ENCODE measurements at regions not wholly inside any gene's neighbourhood (a gene's known extent, or its start where the extent isn't known, plus 50 kb on each side); places are given as distances from the start of the nearest gene placed in this dataset.

DNA sequence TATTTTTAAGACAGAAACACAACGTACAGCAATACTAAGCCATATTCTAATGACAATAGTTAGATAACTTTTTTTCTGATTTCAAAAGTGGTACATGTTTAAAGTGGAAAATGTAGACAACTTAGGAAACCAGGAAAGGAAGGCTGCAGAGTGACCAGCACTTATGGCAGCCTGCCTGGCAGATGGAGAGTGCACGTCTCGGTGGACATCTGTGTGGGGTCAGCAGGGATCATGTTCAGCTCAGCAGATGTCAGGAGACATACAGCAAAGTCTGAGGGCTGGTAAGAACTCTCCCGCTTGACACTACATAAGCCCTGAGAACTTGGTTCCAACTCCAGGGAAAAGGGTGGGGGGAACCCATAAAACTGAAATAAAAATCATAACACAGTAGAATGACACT, 128.6 kb upstream of the ADPGK start:
- no peak overlapping the region for H3K27ac ChIP-seq (ENCODE audit: low read depth, low read length)
- no peak overlapping the region for H3K9ac ChIP-seq (ENCODE audit: low read length in 5 of 5)
- H3K4me1 ChIP-seq (ENCODE audit: control insufficient read depth in 5 of 5, insufficient read depth in 5 of 5, low read length in 5 of 5), result no peaks in the 10 kb centered on the region
- no peak overlapping the region for H3K4me3 ChIP-seq (ENCODE audit: low read depth in 1 of 5, low read length in 5 of 5)
- H3K36me3 ChIP-seq (ENCODE audit: control insufficient read depth in 5 of 5, insufficient read depth in 5 of 5, low read length in 5 of 5), result no peaks in the 10 kb centered on the region
- H3K27me3 ChIP-seq (ENCODE audit: control insufficient read depth in 5 of 5, insufficient read depth in 4 of 5, low read length in 5 of 5), result peaks cover 0 to 4% (median 2%) of the 10 kb centered on the region in 5 donors
- no peaks in the 10 kb centered on the region for H3K9me3 ChIP-seq (ENCODE audit: control insufficient read depth in 5 of 5, low read length in 5 of 5)

DNA sequence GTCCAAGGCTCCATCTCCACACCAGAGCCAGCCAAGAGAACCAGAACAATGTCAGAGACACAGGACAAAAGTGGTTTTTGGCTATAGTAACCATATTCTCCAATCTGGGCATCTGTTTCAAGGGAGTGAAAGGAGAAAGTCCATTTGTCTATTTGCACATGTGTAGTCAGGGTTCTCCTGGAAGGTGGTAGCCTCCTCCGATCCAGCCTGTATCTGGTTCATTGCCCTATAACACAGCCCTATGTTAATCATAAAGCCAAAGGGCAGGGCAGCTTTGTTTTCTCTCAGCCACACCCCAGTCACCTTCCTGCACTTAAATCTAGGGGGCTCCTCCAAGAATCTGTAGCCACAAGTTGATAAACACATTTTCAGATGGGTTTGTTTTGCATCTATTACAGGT, 128.1 kb upstream of the ADPGK start:
- Histone ChIP-seq H3K36me3 (ENCODE audit: control insufficient read depth in 5 of 5, insufficient read depth in 5 of 5, low read length in 5 of 5) (no peaks in the 10 kb centered on the region), H3K9me3 (ENCODE audit: control insufficient read depth in 5 of 5, low read length in 5 of 5) (no peaks in the 10 kb centered on the region), H3K9ac (ENCODE audit: low read length in 5 of 5) (no peak overlapping the region), H3K4me3 (ENCODE audit: low read depth in 1 of 5, low read length in 5 of 5) (no peak overlapping the region), H3K27ac (ENCODE audit: low read depth, low read length) (no peak overlapping the region), H3K4me1 (ENCODE audit: control insufficient read depth in 5 of 5, insufficient read depth in 5 of 5, low read length in 5 of 5) (no peaks in the 10 kb centered on the region), H3K27me3 (ENCODE audit: control insufficient read depth in 5 of 5, insufficient read depth in 4 of 5, low read length in 5 of 5) (peaks cover 0 to 4% (median 2%) of the 10 kb centered on the region in 5 donors)

DNA sequence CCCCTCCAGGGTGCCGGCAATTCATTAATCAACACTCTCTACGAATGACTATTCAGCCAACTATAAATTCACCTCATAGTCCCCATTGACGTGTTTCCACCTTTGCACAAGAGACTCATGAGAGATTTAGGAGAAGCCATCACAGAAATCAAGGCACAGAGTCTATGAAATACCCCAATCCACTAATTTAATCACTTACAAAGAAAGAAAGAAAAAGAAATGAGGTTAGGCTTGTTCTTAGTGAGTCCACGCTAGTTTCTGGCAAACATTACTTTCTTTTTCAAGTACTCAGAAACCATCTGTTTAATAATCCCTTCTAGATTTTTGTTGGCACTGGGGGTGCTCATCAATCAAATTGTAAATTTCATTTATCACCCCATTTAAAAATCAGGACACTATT, 125.2 kb upstream of the ADPGK start:
- no peaks in the 10 kb centered on the region for H3K4me1 ChIP-seq (ENCODE audit: control insufficient read depth in 5 of 5, insufficient read depth in 5 of 5, low read length in 5 of 5)
- H3K9ac ChIP-seq (ENCODE audit: low read length in 5 of 5), result no peak overlapping the region
- H3K9me3 ChIP-seq (ENCODE audit: control insufficient read depth in 5 of 5, low read length in 5 of 5), result no peaks in the 10 kb centered on the region
- no peak overlapping the region for H3K4me3 ChIP-seq (ENCODE audit: low read depth in 1 of 5, low read length in 5 of 5)
- no peaks in the 10 kb centered on the region for H3K36me3 ChIP-seq (ENCODE audit: control insufficient read depth in 5 of 5, insufficient read depth in 5 of 5, low read length in 5 of 5)
- H3K27ac ChIP-seq (ENCODE audit: low read depth, low read length), result no peak overlapping the region
- H3K27me3 ChIP-seq (ENCODE audit: control insufficient read depth in 5 of 5, insufficient read depth in 4 of 5, low read length in 5 of 5), result peaks cover 0 to 3% (median 0%) of the 10 kb centered on the region in 5 donors

DNA sequence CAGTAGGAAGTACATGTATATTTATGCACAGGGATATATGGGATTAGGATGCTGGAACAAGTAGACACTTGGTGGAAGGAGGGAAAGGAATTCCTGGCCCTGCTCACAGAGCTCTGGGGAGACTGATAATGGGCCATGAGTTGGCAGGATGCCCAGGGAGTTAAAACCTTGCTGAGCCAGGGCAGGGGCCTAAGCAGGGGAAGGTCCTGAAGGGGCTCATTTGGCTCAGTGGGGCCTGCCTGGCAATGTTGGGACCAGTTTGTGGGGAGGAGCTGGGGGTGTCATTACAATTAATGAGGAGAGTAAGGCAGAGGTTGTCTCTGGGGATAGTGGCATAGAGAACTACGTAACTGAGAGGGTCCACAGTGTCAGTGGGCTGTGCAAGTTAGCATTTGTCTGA, 124.2 kb upstream of the ADPGK start:
- Histone ChIP-seq H3K36me3 (ENCODE audit: control insufficient read depth in 5 of 5, insufficient read depth in 5 of 5, low read length in 5 of 5) (no peaks in the 10 kb centered on the region), H3K4me3 (ENCODE audit: low read depth in 1 of 5, low read length in 5 of 5) (no peak overlapping the region), H3K27ac (ENCODE audit: low read depth, low read length) (no peak overlapping the region), H3K27me3 (ENCODE audit: control insufficient read depth in 5 of 5, insufficient read depth in 4 of 5, low read length in 5 of 5) (peaks cover 0 to 3% (median 0%) of the 10 kb centered on the region in 5 donors), H3K4me1 (ENCODE audit: control insufficient read depth in 5 of 5, insufficient read depth in 5 of 5, low read length in 5 of 5) (peaks cover 0 to 8% (median 4%) of the 10 kb centered on the region in 5 donors), H3K9ac (ENCODE audit: low read length in 5 of 5) (no peak overlapping the region), H3K9me3 (ENCODE audit: control insufficient read depth in 5 of 5, low read length in 5 of 5) (no peaks in the 10 kb centered on the region)

DNA sequence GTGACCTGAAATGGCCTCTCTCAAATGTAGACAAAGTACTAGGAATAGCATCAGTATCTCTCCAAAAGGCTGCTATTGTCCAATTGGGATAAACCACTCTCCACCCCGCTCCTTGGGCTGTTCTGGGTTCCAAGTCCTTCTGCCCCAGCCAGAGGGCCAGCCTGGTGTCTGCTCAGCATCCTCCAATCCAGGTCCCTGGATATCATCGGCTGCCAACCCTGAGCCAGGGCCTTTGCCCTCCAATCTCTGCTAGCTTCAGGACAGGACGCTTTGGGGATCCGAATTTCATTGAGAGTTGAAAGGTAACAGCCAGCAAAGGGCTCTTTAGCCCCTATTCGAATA, 119.3 kb upstream of the ADPGK start:
- Histone ChIP-seq H3K36me3 (ENCODE audit: control insufficient read depth in 5 of 5, insufficient read depth in 5 of 5, low read length in 5 of 5) (no peaks in the 10 kb centered on the region), H3K4me3 (ENCODE audit: low read depth in 1 of 5, low read length in 5 of 5) (peak overlapping the region in 1 of 5 donors; percentile 0), H3K27me3 (ENCODE audit: control insufficient read depth in 5 of 5, insufficient read depth in 4 of 5, low read length in 5 of 5) (peaks cover 0 to 3% (median 0%) of the 10 kb centered on the region in 5 donors), H3K27ac (ENCODE audit: low read depth, low read length) (no peak overlapping the region), H3K4me1 (ENCODE audit: control insufficient read depth in 5 of 5, insufficient read depth in 5 of 5, low read length in 5 of 5) (peaks cover 5 to 24% (median 20%) of the 10 kb centered on the region in 5 donors), H3K9ac (ENCODE audit: low read length in 5 of 5) (no peak overlapping the region), H3K9me3 (ENCODE audit: control insufficient read depth in 5 of 5, low read length in 5 of 5) (no peaks in the 10 kb centered on the region)

DNA sequence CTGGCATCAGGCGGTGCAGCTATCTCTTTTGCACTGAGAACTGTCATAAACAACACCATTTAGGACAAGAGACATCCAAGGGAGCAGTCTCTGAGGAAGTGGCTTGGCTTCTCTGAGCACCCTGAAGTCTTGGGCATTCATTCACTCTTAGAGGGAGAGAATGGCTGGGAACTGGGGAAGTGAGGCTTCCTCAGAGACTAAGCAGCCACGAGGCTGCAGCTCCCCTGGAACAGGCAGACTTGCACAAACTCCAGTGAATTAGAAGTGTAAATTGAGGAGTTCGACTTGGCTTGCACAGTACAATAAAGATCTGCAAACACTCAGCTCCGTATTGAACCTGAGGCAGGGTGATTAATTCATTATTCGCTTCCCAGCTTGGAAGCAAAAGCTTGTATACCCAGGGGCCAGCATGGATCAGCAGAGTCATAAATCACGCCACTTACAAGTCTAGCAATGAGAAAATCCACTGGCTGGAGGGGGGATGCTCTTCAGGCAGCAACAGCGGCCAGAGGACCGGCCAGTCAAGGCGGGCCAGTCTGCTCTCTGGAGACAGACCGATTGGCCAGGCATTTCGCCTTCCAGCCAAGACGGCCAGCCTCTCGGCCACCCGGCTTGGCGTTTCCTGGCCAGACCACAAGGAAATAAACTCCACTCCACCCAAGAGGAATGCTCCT, 118.8 kb upstream of the ADPGK start:
- Histone ChIP-seq H3K9ac (ENCODE audit: low read length in 5 of 5) (no peak overlapping the region), H3K27ac (ENCODE audit: low read depth, low read length) (no peak overlapping the region), H3K4me3 (ENCODE audit: low read depth in 1 of 5, low read length in 5 of 5) (peak overlapping the region in 1 of 5 donors; percentile 0), H3K4me1 (ENCODE audit: control insufficient read depth in 5 of 5, insufficient read depth in 5 of 5, low read length in 5 of 5) (peaks cover 5 to 24% (median 20%) of the 10 kb centered on the region in 5 donors), H3K27me3 (ENCODE audit: control insufficient read depth in 5 of 5, insufficient read depth in 4 of 5, low read length in 5 of 5) (peaks cover 0 to 3% (median 0%) of the 10 kb centered on the region in 5 donors), H3K9me3 (ENCODE audit: control insufficient read depth in 5 of 5, low read length in 5 of 5) (no peaks in the 10 kb centered on the region), H3K36me3 (ENCODE audit: control insufficient read depth in 5 of 5, insufficient read depth in 5 of 5, low read length in 5 of 5) (no peaks in the 10 kb centered on the region)

DNA sequence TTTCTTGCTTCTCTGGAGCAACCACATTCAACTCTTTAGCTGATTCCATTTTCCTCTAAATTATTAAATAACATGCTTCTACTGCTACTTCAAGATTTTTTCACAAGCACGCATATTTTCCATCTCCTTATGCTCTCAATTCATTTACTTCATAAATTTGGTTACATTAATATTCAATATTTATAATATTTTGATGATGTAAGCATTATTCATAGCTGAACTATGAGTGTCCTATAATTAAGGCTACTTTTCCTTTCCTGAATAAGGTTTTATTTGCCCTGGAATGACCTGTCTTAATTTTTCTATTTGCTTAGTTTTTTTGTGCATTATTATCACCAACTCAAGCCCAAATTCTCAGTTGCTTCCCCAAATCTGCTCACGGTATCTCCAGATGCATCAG, 109.4 kb upstream of the ADPGK start:
- no peaks in the 10 kb centered on the region for H3K36me3 ChIP-seq (ENCODE audit: control insufficient read depth in 5 of 5, insufficient read depth in 5 of 5, low read length in 5 of 5)
- H3K27me3 ChIP-seq (ENCODE audit: control insufficient read depth in 5 of 5, insufficient read depth in 4 of 5, low read length in 5 of 5), result peaks cover 0 to 12% (median 3%) of the 10 kb centered on the region in 5 donors
- no peak overlapping the region for H3K9ac ChIP-seq (ENCODE audit: low read length in 5 of 5)
- H3K4me1 ChIP-seq (ENCODE audit: control insufficient read depth in 5 of 5, insufficient read depth in 5 of 5, low read length in 5 of 5), result peaks cover 0 to 2% (median 0%) of the 10 kb centered on the region in 5 donors
- no peak overlapping the region for H3K27ac ChIP-seq (ENCODE audit: low read depth, low read length)
- H3K4me3 ChIP-seq (ENCODE audit: low read depth in 1 of 5, low read length in 5 of 5), result no peak overlapping the region
- H3K9me3 ChIP-seq (ENCODE audit: control insufficient read depth in 5 of 5, low read length in 5 of 5), result peaks cover 0 to 4% (median 0%) of the 10 kb centered on the region in 5 donors

DNA sequence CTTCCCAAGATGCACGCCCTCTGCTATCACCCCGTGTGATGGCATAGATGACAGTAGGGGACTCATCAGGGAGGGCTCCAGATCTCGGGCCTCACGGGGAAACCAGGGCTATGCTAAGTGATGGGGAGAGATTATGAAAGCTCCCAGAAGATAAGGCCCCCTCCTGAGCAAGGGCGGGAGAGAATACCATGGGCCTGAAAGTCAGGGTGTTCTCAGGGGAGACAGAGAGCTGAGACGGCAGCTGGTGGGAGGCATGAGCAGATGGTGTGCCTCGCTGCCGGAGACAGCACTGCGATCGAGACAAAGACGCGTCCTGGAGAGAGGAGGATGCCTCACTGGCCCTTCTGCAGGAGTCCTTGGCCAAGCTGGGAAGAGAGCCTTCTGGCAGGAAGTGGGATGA, 106.5 kb upstream of the ADPGK start:
- H3K9ac ChIP-seq (ENCODE audit: low read length in 5 of 5), result no peak overlapping the region
- peaks cover 0 to 4% (median 0%) of the 10 kb centered on the region in 5 donors for H3K9me3 ChIP-seq (ENCODE audit: control insufficient read depth in 5 of 5, low read length in 5 of 5)
- no peaks in the 10 kb centered on the region for H3K36me3 ChIP-seq (ENCODE audit: control insufficient read depth in 5 of 5, insufficient read depth in 5 of 5, low read length in 5 of 5)
- H3K4me1 ChIP-seq (ENCODE audit: control insufficient read depth in 5 of 5, insufficient read depth in 5 of 5, low read length in 5 of 5), result peaks cover 0 to 2% (median 0%) of the 10 kb centered on the region in 5 donors
- peak overlapping the region in 1 of 5 donors; percentile 22 for H3K4me3 ChIP-seq (ENCODE audit: low read depth in 1 of 5, low read length in 5 of 5)
- H3K27ac ChIP-seq (ENCODE audit: low read depth, low read length), result no peak overlapping the region
- H3K27me3 ChIP-seq (ENCODE audit: control insufficient read depth in 5 of 5, insufficient read depth in 4 of 5, low read length in 5 of 5), result peaks cover 0 to 12% (median 3%) of the 10 kb centered on the region in 5 donors

DNA sequence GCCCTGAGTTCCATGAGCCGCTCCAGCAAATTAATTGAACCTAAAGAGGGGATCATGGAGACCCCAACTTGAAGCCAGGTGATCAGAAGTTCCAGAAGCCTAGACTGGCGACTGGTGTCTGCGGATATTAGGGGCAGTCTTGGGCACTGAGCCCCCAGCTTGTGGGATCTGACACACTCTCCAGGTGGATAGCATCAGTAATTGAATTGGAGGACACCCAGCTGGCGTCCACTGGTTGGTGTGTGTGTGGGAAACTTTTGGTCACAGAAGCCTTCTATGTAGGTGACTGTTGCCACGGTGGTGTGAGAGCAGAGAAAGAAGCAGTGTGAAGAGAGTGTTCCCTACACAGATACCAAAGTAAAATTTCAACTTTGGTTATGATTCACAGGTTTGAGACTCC, 106.0 kb upstream of the ADPGK start:
- H3K9ac ChIP-seq (ENCODE audit: low read length in 5 of 5), result no peak overlapping the region
- peaks cover 0 to 8% (median 0%) of the 10 kb centered on the region in 5 donors for H3K9me3 ChIP-seq (ENCODE audit: control insufficient read depth in 5 of 5, low read length in 5 of 5)
- H3K27me3 ChIP-seq (ENCODE audit: control insufficient read depth in 5 of 5, insufficient read depth in 4 of 5, low read length in 5 of 5), result peaks cover 0 to 12% (median 3%) of the 10 kb centered on the region in 5 donors
- H3K36me3 ChIP-seq (ENCODE audit: control insufficient read depth in 5 of 5, insufficient read depth in 5 of 5, low read length in 5 of 5), result no peaks in the 10 kb centered on the region
- H3K4me1 ChIP-seq (ENCODE audit: control insufficient read depth in 5 of 5, insufficient read depth in 5 of 5, low read length in 5 of 5), result peaks cover 0 to 2% (median 0%) of the 10 kb centered on the region in 5 donors
- H3K27ac ChIP-seq (ENCODE audit: low read depth, low read length), result no peak overlapping the region
- no peak overlapping the region for H3K4me3 ChIP-seq (ENCODE audit: low read depth in 1 of 5, low read length in 5 of 5)

DNA sequence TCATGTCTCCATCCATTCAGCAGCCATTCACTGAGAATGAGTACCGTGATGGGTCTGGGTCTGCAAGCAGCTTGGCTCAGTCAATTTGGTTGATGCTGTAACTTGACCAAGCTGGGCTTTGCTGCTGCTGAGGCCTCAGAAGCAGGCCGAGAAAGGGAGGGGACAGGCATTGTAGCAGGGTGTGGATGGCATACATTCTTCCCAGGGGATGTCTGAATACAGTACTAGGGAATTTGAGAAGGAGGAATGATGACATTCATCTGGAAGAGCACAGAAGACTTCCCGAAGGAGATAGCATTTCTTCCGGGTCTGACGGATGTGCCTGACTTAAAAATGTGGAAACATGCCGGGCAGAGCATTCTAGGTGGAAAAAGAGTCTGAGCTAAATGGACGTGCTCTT, 105.3 kb upstream of the ADPGK start:
- H3K9me3 ChIP-seq (ENCODE audit: control insufficient read depth in 5 of 5, low read length in 5 of 5), result peaks cover 0 to 4% (median 0%) of the 10 kb centered on the region in 5 donors
- no peaks in the 10 kb centered on the region for H3K36me3 ChIP-seq (ENCODE audit: control insufficient read depth in 5 of 5, insufficient read depth in 5 of 5, low read length in 5 of 5)
- H3K9ac ChIP-seq (ENCODE audit: low read length in 5 of 5), result no peak overlapping the region
- H3K27ac ChIP-seq (ENCODE audit: low read depth, low read length), result no peak overlapping the region
- H3K4me1 ChIP-seq (ENCODE audit: control insufficient read depth in 5 of 5, insufficient read depth in 5 of 5, low read length in 5 of 5), result peaks cover 0 to 2% (median 0%) of the 10 kb centered on the region in 5 donors
- H3K4me3 ChIP-seq (ENCODE audit: low read depth in 1 of 5, low read length in 5 of 5), result no peak overlapping the region
- peaks cover 0 to 12% (median 3%) of the 10 kb centered on the region in 5 donors for H3K27me3 ChIP-seq (ENCODE audit: control insufficient read depth in 5 of 5, insufficient read depth in 4 of 5, low read length in 5 of 5)

All from subcutaneous abdominal adipose tissue (tissue), 5 donors.